ENCODE measurements at regions not wholly inside any gene's neighbourhood (a gene's known extent, or its start where the extent isn't known, plus 50 kb on each side); places are given as distances from the start of the nearest gene placed in this dataset.
"Not testable (repeated sequence)": the region's sequence is repeated elsewhere in the genome, so short reads cannot be mapped to it uniquely, and the experiment has no call there.

- no peak for DNase-seq
Observed at GRCh38 chr14:104389326-104390220, 190.0 kb upstream of the C14orf180 start.

GRCh38 chr14:104390221-104390931 lies 189.2 kb upstream of the C14orf180 start:
- DNase-seq: no peak

- no peak for DNase-seq
Observed at GRCh38 chr14:104390941-104391901, 188.3 kb upstream of the C14orf180 start.

- no peak for DNase-seq
Observed at GRCh38 chr14:104392001-104392395, 187.6 kb upstream of the C14orf180 start.

GRCh38 chr14:104392396-104393198 lies 187.0 kb upstream of the C14orf180 start:
- no peak for DNase-seq

- no peak for DNase-seq
Observed at GRCh38 chr14:104393199-104393897, 186.2 kb upstream of the C14orf180 start.

- no peak for DNase-seq
Observed at GRCh38 chr14:104393898-104394381, 185.6 kb upstream of the C14orf180 start.

GRCh38 chr14:104394409-104394851 lies 185.1 kb upstream of the C14orf180 start:
- no peak for DNase-seq

GRCh38 chr14:104395276-104395675 lies 184.3 kb upstream of the C14orf180 start:
- no peak for DNase-seq

GRCh38 chr14:104395941-104396681 lies 183.5 kb upstream of the C14orf180 start:
- no peak for DNase-seq

GRCh38 chr14:104396682-104397470 lies 182.7 kb upstream of the C14orf180 start:
- no peak for DNase-seq

- no peak for DNase-seq
Observed at GRCh38 chr14:104397956-104398355, 181.6 kb upstream of the C14orf180 start.

- DNase-seq: no peak
Observed at GRCh38 chr14:104398656-104399055, 180.9 kb upstream of the C14orf180 start.

GRCh38 chr14:104399432-104400155 lies 180.0 kb upstream of the C14orf180 start:
- DNase-seq: no peak

- no peak for DNase-seq
Observed at GRCh38 chr14:104400355-104400754, 179.2 kb upstream of the C14orf180 start.

- no peak for DNase-seq
Observed at GRCh38 chr14:104401785-104402184, 177.8 kb upstream of the C14orf180 start.

GRCh38 chr14:104402303-104402702 lies 177.3 kb upstream of the C14orf180 start:
- not testable (repeated sequence) for DNase-seq

- no peak for DNase-seq
Observed at GRCh38 chr14:104403421-104404220, 175.9 kb upstream of the C14orf180 start.
